ENCODE measurements at regions not wholly inside any gene's neighbourhood (a gene's known extent, or its start where the extent isn't known, plus 50 kb on each side); places are given as distances from the start of the nearest gene placed in this dataset.
"Not testable (repeated sequence)": the region's sequence is repeated elsewhere in the genome, so short reads cannot be mapped to it uniquely, and the experiment has no call there.

GRCh38 chr11:27242591-27242990 lies 120.4 kb downstream of the CCDC34 start:
- peak; percentile 73 for DNase-seq (ENCODE audit: low spot score)

DNA sequence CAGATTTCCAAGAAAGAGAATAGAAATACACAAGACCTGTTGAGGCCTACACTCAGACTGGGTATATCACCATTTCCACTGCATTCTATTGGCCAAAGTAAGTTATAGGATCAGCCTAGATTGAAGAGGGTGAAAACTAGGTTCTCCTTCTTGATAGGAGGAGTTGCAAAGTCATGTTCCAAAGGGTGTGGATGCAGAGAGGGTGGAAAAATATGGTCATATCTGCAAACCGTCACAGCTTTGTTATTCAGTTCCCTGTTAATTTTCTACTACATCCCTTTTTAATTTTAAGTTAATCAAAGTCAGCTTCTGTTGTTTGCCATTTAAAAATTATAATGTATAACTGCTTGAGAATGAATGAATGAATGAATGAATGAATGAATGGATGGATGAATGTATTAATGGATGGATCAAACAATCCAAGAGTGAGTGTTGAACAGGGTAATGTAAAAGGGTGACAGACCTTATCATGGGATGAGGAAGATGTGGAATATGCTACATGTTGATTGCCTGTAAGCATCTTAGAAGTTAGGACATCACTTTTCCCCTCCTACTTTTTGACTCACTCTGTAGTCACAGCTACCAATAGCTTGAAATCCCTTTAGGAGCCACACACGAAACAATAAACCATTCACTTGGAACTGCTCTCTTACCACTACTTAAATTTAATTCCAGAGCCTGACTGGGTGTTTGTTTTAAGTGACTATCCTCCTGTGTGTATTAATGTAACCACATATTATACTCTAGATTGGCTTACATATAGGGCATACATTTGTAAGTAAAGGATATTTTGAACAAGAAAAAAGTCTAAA lies 121.5 kb downstream of the CCDC34 start:
- peak; percentile 66 for DNase-seq (ENCODE audit: low spot score)

GRCh38 chr11:27239305-27239942 lies 123.6 kb downstream of the CCDC34 start:
- DNase-seq (ENCODE audit: low spot score), result peak; percentile 62

- DNase-seq (ENCODE audit: low spot score), result no peak
Observed at GRCh38 chr11:27238811-27239210, 124.2 kb downstream of the CCDC34 start.

DNA sequence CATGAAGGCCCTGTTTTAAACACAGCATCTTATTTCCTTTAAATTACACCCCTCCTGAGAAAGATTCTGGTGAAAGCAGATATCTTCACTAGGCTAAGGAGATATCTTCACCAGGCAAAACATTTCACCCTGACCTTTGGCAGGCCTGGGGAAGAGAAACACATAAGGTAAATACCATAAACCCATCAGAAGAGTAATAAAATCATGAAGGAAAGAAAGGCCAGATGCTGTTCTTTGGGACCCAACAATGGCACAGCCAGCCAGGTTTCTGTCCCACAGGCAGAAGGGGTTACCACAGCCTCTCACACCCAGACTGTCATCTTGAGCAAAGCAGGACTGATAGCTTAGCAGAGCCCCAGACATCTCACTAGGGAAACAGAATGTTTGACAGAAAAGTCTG lies 125.4 kb downstream of the CCDC34 start:
- no peak for DNase-seq (ENCODE audit: low spot score)

DNA sequence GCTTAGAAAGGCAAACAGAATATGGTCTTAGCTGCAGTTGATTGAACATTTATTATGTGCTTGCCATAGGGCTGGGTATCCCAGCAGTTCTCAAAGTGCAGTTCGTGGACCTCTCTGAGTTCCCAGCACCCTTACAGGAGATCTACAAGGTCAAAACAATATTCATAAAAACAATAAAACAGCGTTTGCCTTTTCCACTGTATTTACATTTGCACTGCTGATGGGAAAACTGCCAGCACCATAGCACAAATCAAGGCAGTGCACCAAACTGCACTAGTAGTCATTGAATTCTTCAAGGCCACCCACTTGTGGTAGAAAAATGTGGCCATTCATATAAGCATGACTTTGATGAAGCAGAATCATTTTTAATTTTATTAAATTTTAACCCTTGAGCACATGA lies 128.1 kb downstream of the CCDC34 start:
- no peak for DNase-seq (ENCODE audit: low spot score)

GRCh38 chr11:27234043-27234668 lies 128.9 kb downstream of the CCDC34 start:
- DNase-seq (ENCODE audit: low spot score), result peak; percentile 87

DNA sequence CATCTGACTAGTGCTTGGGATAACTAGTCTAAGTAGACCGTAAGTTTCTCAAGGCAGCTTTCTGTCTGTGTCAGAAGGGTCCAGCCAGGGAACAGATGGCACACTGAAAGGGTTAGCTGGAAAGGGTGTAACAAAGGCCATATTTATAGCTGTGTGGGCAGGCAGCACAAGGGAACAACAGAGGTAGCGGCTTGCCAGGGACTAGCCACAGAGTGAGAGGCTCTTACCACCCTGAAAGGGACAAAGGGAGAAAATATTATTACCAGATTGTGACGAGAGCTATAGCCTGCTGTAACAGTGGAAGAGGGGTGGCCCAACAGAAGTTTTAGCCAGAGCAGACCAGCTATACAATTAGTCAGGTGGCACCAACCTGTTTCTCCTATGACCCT lies 129.4 kb downstream of the CCDC34 start:
- peak; percentile 28 for DNase-seq (ENCODE audit: low spot score)

DNA sequence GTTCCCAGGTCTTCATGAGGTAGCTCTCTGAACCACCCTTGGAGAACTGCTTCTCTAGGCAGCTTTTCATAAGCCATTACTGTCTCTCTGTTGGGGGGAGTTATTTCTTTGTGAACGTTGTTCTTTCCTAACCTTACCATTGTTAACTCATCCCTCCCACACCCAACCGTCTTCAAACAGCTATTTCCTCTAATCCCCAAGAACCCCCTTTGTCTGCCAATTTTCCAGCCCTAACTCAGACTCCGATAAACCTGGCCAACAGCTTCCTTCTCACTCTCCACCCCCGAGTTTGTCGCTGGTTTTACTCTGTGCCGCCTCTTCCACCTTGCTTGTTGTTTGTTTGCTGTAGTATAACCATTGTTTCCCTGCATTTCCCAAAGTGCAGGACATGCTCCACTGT lies 131.5 kb downstream of the CCDC34 start:
- no peak for DNase-seq (ENCODE audit: low spot score)

- no peak for DNase-seq (ENCODE audit: low spot score)
Observed at GRCh38 chr11:27230192-27230572, 132.8 kb downstream of the CCDC34 start.

GRCh38 chr11:27229511-27230191 lies 133.4 kb downstream of the CCDC34 start:
- DNase-seq (ENCODE audit: low spot score), result peak; percentile 47

DNA sequence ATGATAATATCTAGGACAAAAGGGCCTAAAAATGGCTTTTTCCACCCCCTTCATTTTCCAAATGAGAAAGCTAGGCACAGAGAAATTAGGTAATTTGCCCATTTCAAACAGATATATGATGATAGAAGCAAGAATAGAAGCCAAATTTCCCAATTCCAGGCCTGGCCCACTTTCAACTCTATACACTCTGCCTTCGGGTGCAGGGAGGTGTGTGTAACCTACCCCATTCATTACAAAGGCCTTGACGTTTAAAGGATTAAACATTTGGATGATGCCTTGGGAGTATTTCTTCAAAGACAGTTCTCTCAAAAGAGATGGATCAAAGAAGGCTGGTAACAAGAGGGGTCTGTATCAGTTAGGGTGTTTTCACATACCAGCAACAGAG lies 134.1 kb downstream of the CCDC34 start:
- no peak for DNase-seq (ENCODE audit: low spot score)

GRCh38 chr11:27228232-27228905 lies 134.6 kb downstream of the CCDC34 start:
- DNase-seq (ENCODE audit: low spot score), result no peak

DNA sequence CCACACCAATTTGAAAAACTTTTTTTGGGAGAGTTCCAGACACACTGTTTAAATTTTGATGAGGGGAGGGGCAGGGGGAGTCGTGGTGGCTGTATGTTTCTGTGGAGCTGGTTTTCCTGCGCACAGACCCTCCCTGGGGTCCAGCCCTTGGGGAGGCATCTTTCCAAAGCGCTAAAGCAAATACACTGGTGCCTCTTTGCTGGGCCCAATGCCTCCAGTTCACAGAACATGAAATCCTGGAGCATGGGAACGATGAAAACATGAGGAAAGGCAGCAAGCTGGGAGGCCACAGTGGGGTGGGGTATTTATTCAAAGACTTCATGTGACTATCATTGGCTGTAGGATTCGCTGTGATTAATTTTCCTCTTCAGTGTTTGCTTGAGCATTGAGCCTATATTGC lies 135.3 kb downstream of the CCDC34 start:
- no peak for DNase-seq (ENCODE audit: low spot score)

- DNase-seq (ENCODE audit: low spot score), result not testable (repeated sequence)
Observed at GRCh38 chr11:27219487-27220039, 143.5 kb downstream of the CCDC34 start.

DNA sequence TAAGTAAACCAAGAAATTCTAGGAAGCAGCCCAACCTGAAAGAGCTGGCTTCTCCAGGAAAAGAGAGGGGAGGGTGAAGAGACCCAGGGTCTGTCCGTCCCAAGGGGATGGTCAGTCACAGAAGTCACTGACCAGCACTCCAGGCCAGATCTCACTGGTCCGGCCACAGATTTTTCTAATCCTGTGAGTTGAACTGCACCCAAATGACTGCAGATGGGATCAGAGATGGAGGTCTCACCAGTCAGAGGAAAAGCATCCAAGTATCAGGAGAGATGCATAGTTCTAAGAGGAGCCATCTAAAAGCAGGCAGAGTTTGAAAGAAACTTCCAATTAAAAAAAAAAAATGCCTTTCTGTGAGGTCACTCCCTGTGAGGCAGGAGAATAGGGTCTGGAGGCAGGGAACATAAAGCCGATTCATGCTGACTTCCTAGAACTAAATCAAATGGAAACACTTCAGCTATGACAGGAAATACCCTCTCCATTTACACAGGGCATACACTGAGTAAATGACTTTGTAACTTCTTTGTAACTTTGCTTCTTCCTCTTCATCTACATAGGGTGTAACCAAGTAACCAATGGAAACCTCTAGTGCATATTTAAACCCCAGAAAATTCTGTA lies 144.5 kb downstream of the CCDC34 start:
- DNase-seq (ENCODE audit: low spot score), result peak; percentile 84

DNA sequence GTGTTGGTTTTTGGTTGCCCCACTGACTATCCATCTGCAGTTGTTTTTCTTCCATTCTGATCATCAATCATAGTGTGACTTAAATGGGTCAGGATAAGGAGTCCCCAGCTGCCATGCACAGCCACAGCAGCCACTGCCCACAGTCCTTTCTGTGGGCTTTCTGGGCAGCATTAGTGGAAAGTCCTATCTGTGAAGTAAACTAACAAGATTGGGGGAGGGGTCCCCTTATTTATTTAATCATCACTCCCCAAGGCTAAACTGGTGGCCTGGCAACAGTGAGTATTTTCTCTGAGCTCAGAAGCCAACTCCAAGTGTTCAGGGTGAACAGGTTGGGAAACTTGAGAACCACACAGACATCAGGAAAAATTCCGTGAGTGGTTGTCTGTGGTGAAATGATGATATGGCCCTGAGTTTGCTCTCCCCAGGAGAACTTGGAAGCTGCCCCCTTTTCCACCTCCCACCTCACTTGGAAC lies 145.0 kb downstream of the CCDC34 start:
- peak; percentile 77 for DNase-seq (ENCODE audit: low spot score)

GRCh38 chr11:27217496-27217895 lies 145.5 kb downstream of the CCDC34 start:
- no peak for DNase-seq (ENCODE audit: low spot score)

GRCh38 chr11:27216270-27217149 lies 146.5 kb downstream of the CCDC34 start:
- DNase-seq (ENCODE audit: low spot score), result peak; percentile 24

Data from AG20443 (cell line).